K562 (cell line): ENCODE measurements at regions not wholly inside any gene's neighbourhood (a gene's known extent, or its start where the extent isn't known, plus 50 kb on each side); places are given as distances from the start of the nearest gene placed in this dataset.

Source experiments
- ATAC-seq: fragments of 200-7000 bp; cut with Tn5 transposase; 3 replicates; pipeline ENCODE4 v1.9.1; 2020; ENCODE audit warnings: moderate library complexity
- BruUV-seq: library from RNA; stranded (reverse); fragments of 400-500 nt; replicated peaks from 2 replicates; lab custom pipeline; 2021; lab: Mats Ljungman, UMichigan
- CTCF ChIA-PET: fragments of 300-600 bp; formaldehyde crosslinking; extraction: SDS; loops from one replicate; lab custom pipeline; 2021; ENCODE audit warnings: low intra/inter-chr PET ratio; lab: Yijun Ruan, JAX
- POLR2A ChIA-PET: fragments of 300-600, 350-650 bp; sonication (Branson Sonifier 250); formaldehyde crosslinking; extraction: SDS; loops from one replicate; lab custom pipeline; 2021; ENCODE audit warnings: antibody characterized with exemption, inconsistent platforms; lab: Yijun Ruan, JAX
- DNase-seq, 4 experiments: peaks; one replicate each; pipeline versions ENCODE4 v3.0.0 to v3.0.0-alpha.2; 2011 to 2018; ENCODE audit warnings: low spot score in 3 of 4, mixed read lengths in 3 of 4; ENCODE audit errors: extremely low read depth in 1 of 4
- FAIRE-seq: peaks from 2 replicates; lab custom pipeline; 2011; peaks lifted over from hg19 to GRCh38; lab: Jason Lieb, UNC
- H2AFZ ChIP-seq: 2 replicates; pipeline ENCODE4 v1.6.0; 2011; ENCODE audit warnings: low read depth, low read length, control low read depth, inconsistent platforms
- H3K27ac ChIP-seq: fragments of 200-600 bp; 3 replicates; pipeline ENCODE4 v1.8.0; 2011; ENCODE audit warnings: low read depth, mild to moderate bottlenecking, control low read depth, inconsistent platforms, low read length, moderate library complexity, mixed read lengths; ENCODE audit errors: extremely low read depth
- H3K27me3 ChIP-seq, 2 experiments: fragments of 300-600 bp in 1 of 2; 2 replicates in 1 of 2; 3 replicates in 1 of 2; pipeline versions ENCODE4 v1.6.0 to v1.8.0; 2011; ENCODE audit warnings: inconsistent platforms in 2 of 2, low read length in 2 of 2, mild to moderate bottlenecking in 1 of 2, mixed read lengths in 1 of 2, moderate library complexity in 1 of 2; ENCODE audit not compliant: control insufficient read depth in 2 of 2, insufficient read depth in 2 of 2
- H3K36me3 ChIP-seq: fragments of 300-600 bp; 3 replicates; pipeline ENCODE4 v1.8.0; 2011; ENCODE audit warnings: mild to moderate bottlenecking, low read length, inconsistent platforms; ENCODE audit not compliant: control insufficient read depth, insufficient read depth
- H3K4me1 ChIP-seq, 2 experiments: fragments of 200-600 bp in 1 of 2; replicated peaks in 1 of 2; 2 replicates in 1 of 2; 3 replicates in 1 of 2; pipeline versions ENCODE4 v1.5.1 to v1.8.0; 2011; ENCODE audit warnings: inconsistent platforms in 2 of 2, low read length in 2 of 2, mild to moderate bottlenecking in 1 of 2, mixed read lengths in 1 of 2, moderate library complexity in 1 of 2; ENCODE audit not compliant: control insufficient read depth in 2 of 2, insufficient read depth in 2 of 2
- H3K4me2 ChIP-seq: 2 replicates; pipeline ENCODE4 v1.6.1; 2011; ENCODE audit warnings: low read length, control low read depth, inconsistent platforms, mixed read lengths; ENCODE audit not compliant: insufficient read depth
- H3K4me3 ChIP-seq: fragments of 200-600 bp; sonication (generic), shearing (Covaris generic); 2 replicates; pipeline ENCODE4 v1.5.1; 2016; ENCODE audit warnings: control low read depth, inconsistent platforms
- H3K79me2 ChIP-seq: fragments of 200-600 bp; 3 replicates; pipeline ENCODE4 v1.8.0; 2011; ENCODE audit warnings: low read length, inconsistent platforms; ENCODE audit not compliant: control insufficient read depth, insufficient read depth
- H3K9ac ChIP-seq, 2 experiments: 2 replicates each; pipeline versions ENCODE4 v1.6.0 to v1.6.1; 2011; ENCODE audit warnings: low read depth in 2 of 2, low read length in 2 of 2, control low read depth in 1 of 2, inconsistent platforms in 1 of 2, mild to moderate bottlenecking in 1 of 2, mixed read lengths in 1 of 2; ENCODE audit not compliant: insufficient read depth in 1 of 2
- H3K9me1 ChIP-seq: one replicate; pipeline ENCODE4 v1.6.0; 2011; ENCODE audit warnings: inconsistent platforms, mild to moderate bottlenecking, low read length, moderate library complexity; ENCODE audit not compliant: control insufficient read depth, insufficient read depth
- H3K9me3 ChIP-seq: replicated peaks from 2 replicates; pipeline ENCODE4 v1.5.1; 2011; ENCODE audit warnings: low read depth, low read length, inconsistent platforms; ENCODE audit not compliant: control insufficient read depth, insufficient read depth
- H4K20me1 ChIP-seq: replicated peaks from 2 replicates; pipeline ENCODE4 v1.6.1; 2011; ENCODE audit warnings: low read length, inconsistent platforms, mixed read lengths; ENCODE audit not compliant: control insufficient read depth, insufficient read depth
- ATF2 ChIP-seq: sonication (generic); formaldehyde crosslinking; IDR thresholded peaks from 2 replicates; pipeline ENCODE4 v1.8.1; 2022; ENCODE audit warnings: missing genetic modification reagents
- MAFG ChIP-seq: fragments of 450-650 bp; conservative IDR thresholded peaks from 2 replicates; pipeline ENCODE4 v1.6.1; 2016; ENCODE audit warnings: missing genetic modification characterization, missing compliant biosample characterization
- PRMT5 ChIP-seq: sonication (generic); formaldehyde crosslinking; IDR thresholded peaks from 2 replicates; pipeline ENCODE4 v1.5.0; 2020; ENCODE audit warnings: missing genetic modification reagents
- U2AF2 ChIP-seq: fragments of 200-400 bp; formaldehyde crosslinking; optimal IDR thresholded peaks from 2 replicates; pipeline ENCODE3; 2017; ENCODE audit warnings: low read depth, mild to moderate bottlenecking, low read length
- ZFP36 ChIP-seq: fragments of 150-350 bp; IDR thresholded peaks from 2 replicates; pipeline ENCODE4 v1.6.1; 2018; ENCODE audit warnings: low read length, low read depth; ENCODE audit not compliant: partially characterized antibody
- ZNF197 ChIP-seq: fragments of 200-800 bp; sonication (Bioruptor generic); IDR thresholded peaks from 2 replicates; pipeline ENCODE4 v1.6.1; 2016; ENCODE audit warnings: low read depth, missing genetic modification characterization, missing compliant biosample characterization
- ZNF282 ChIP-seq: sonication (generic); formaldehyde crosslinking; IDR thresholded peaks from 2 replicates; pipeline ENCODE4 v1.8.1; 2023; ENCODE audit warnings: missing genetic modification reagents
- ZNF316 ChIP-seq: fragments of 450-650 bp; IDR thresholded peaks from 2 replicates; pipeline ENCODE4 v1.6.1; 2016
- WGBS: fragments of 100-300 bp; shearing (Covaris generic); methylation state at CpG from one replicate; pipeline ENCODE4 v1.1.6; 2016; ENCODE audit warnings: low coverage, mixed read lengths; ENCODE audit not compliant: insufficient coverage; ENCODE audit errors: missing lambda C conversion rate; 5-methylcytosine and 5-hydroxymethylcytosine counted together
- in situ Hi-C: fragments of 300-500 bp; cut with MboI; formaldehyde crosslinking; loops from 4 replicates; pipeline ENCODE4 v1.15.0; 2018; ENCODE audit warnings: inconsistent platforms, mixed read lengths
- intact Hi-C: fragments of 100-400 bp; cut with micrococcal nuclease; formaldehyde crosslinking; loops from 2 replicates; pipeline ENCODE4 v1.14.2; 2022

GRCh38 chr10:8327140-8327423 is 272.6 kb downstream of the GATA3 start (continued):
- TF ChIP-seq ATF2 (CRISPR knock-in tag): no peak
- no peak for TF ChIP-seq PRMT5
- TF ChIP-seq ZFP36: no peak
- no peak for TF ChIP-seq ZNF282
- no peak for TF ChIP-seq U2AF2

DNA sequence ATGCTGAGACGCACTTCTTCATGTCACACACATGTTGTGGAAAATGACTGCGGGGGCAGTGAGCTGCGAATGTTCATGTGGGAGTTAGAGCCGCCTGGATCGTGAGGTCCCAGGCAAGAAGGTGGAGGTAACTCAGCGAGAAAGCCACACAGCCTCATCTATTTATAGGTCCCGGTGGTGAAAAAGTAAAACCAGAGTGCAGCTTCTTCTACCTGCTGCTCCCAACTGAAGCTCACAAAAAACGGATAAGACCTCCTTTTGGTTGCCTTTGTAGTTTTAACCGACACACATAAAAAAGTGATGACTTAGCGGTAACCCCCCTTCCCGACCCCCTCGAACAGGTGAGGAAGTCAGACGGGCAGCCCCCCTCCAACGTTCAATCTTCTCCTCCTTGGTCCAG is 276.9 kb downstream of the GATA3 start:
- FAIRE-seq: no peak
- intact Hi-C loops: no loop called here
- Histone ChIP-seq H3K9me1 (no peaks in the 10 kb centered on the region), H4K20me1 (no peaks in the 10 kb centered on the region), H3K36me3 (no peaks in the 10 kb centered on the region), H3K9ac (no peak overlapping the region), H3K4me2 (no peak overlapping the region), H2AFZ (no peak overlapping the region), H3K4me3 (no peak overlapping the region), H3K79me2 (no peaks in the 10 kb centered on the region), H3K4me1 (peaks cover 0 to 5% of the 10 kb centered on the region in 2 experiments; a peak in 1 of 5 replicates), H3K9me3 (no peaks in the 10 kb centered on the region), H3K27me3 (peaks cover 11 to 22% of the 10 kb centered on the region in 2 experiments), H3K27ac (no peak overlapping the region)
- ATAC-seq: no peak
- no peak for DNase-seq
- POLR2A ChIA-PET: no interaction called here
- CTCF ChIA-PET: interaction anchor here (0.6 kb wide), 1 partner anchor 479 kb away, joined by 4 read pairs; no protein-coding TSS in a partner anchor
- in situ Hi-C loops: no loop called here
- BruUV-seq: no TSS peak
- 5% methylated on average over 14 of the region's 14 CpGs for WGBS
- 0 out of 2 replicates have a peak, but pooled peaks have one; percentile 15 for TF ChIP-seq MAFG (tag)
- peak; percentile 39; the same call in 1 of the 2 replicates for TF ChIP-seq ZNF316
- no peak for TF ChIP-seq ZNF197 (CRISPR knock-in tag)
